RWPE1 (cell line): ENCODE measurements at regions not wholly inside any gene's neighbourhood (a gene's known extent, or its start where the extent isn't known, plus 50 kb on each side); places are given as distances from the start of the nearest gene placed in this dataset.
"Not testable (repeated sequence)": the region's sequence is repeated elsewhere in the genome, so short reads cannot be mapped to it uniquely, and the experiment has no call there.

Source experiments
- CTCF ChIA-PET: fragments of 350-600 bp; sonication (Branson Sonifier 250); formaldehyde crosslinking; extraction: SDS; loops from one replicate; lab custom pipeline; 2021; lab: Yijun Ruan, JAX
- POLR2A ChIA-PET: fragments of 400-600 bp; formaldehyde crosslinking; extraction: SDS; loops from one replicate; lab custom pipeline; 2020; ENCODE audit warnings: antibody characterized with exemption; ENCODE audit not compliant: low non-redundant PET; lab: Yijun Ruan, JAX
- DNase-seq: peaks from one replicate; pipeline ENCODE4 v3.0.0; 2012; ENCODE audit warnings: low spot score
- H3K27ac ChIP-seq: fragments of 450-650 bp; 2 replicates; pipeline ENCODE4 v1.5.1; 2017
- TF ChIP-seq, protein P1 (sequence below): fragments of 450-650 bp; conservative IDR thresholded peaks from 2 replicates; pipeline ENCODE4 v1.5.1; 2017; ENCODE audit warnings: low read depth, mild to moderate bottlenecking

DNA sequence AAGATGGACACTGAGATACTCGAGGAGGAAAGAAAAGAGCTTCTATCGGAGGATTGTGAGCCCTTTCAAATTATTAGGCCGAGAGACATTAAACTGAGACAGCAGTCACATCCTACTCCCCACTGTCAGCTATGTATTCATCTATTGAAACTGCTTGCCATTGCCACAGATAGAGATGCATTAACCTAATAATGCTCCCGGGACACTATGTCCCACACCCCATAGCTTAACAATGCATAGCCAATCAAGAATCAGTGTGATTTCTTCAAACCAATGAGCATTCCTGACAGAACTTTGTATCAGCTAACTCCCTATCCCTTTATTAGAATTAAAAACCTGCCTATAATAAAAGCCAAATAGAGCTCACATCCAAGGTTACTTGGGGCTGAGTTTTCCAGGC lies 118.1 kb upstream of the NEIL3 start:
- no peak overlapping the region for H3K27ac ChIP-seq
- ChIA-PET POLR2A (interaction anchor here (0.6 kb wide), 1 partner anchor 97 kb away, joined by 3 read pairs; no protein-coding TSS in a partner anchor), CTCF (no interaction called here)
- TF ChIP-seq, protein P1, sequence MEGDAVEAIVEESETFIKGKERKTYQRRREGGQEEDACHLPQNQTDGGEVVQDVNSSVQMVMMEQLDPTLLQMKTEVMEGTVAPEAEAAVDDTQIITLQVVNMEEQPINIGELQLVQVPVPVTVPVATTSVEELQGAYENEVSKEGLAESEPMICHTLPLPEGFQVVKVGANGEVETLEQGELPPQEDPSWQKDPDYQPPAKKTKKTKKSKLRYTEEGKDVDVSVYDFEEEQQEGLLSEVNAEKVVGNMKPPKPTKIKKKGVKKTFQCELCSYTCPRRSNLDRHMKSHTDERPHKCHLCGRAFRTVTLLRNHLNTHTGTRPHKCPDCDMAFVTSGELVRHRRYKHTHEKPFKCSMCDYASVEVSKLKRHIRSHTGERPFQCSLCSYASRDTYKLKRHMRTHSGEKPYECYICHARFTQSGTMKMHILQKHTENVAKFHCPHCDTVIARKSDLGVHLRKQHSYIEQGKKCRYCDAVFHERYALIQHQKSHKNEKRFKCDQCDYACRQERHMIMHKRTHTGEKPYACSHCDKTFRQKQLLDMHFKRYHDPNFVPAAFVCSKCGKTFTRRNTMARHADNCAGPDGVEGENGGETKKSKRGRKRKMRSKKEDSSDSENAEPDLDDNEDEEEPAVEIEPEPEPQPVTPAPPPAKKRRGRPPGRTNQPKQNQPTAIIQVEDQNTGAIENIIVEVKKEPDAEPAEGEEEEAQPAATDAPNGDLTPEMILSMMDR: no peak
- DNase-seq: no peak

DNA sequence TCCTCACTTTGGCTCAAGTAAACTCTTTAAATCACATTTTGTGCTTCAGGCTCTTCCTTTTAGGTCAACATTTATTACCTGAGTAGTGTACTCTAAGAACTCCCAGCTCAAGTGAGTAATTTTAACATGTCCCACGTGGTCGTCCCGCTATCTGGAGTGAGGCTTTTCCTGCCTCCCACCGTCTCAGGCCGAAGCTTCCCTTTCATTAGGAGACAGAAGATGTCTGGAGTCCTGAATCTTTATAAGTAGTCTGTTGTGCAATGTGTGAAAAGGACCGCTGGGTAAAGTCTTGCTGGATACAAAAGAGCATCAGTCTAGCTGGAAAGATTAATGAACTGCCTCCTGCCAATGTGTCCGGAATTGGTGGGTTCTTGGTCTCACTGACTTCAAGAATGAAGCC lies 117.7 kb upstream of the NEIL3 start:
- no peak overlapping the region for H3K27ac ChIP-seq
- DNase-seq: no peak
- ChIA-PET POLR2A (interaction anchor here (0.6 kb wide), 1 partner anchor 97 kb away, joined by 3 read pairs; no protein-coding TSS in a partner anchor), CTCF (no interaction called here)
- TF ChIP-seq, protein P1: no peak

DNA sequence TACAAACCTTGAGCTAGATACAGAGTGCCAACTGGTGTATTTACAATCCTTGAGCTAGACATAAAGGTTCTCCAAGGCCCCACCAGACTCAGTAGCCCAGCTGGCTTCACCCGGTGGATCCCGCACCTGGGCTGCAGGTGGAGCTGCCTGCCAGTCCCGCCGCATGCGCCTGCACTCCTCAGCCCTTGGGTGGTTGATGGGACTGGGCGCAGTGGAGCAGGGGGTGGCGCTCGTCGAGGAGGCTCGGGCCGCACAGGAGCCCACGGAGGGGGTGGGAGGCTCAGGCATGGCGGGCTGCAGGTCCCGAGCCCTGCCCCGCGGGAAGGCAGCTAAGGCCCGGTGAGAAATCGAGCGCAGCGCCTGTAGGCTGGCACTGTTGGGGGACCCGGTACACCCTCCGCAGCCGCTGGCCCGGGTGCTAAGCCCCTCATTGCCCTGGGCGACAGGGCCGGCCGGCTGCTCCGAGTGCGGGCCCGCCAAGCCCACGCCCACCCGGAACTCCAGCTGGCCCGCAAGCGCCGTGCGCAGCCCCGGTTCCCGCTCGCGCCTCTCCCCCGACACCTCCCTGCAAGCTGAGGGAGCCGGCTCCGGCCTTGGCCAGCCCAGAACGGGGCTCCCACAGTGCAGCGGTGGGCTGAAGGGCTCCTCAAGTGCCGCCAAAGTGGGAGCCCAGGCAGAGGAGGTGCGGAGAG lies 116.5 kb upstream of the NEIL3 start:
- CTCF ChIA-PET: interaction anchor here (0.6 to 0.7 kb wide), 2 partner anchors 12 to 1092 kb away, joined by 3 to 4 read pairs; no protein-coding TSS in a partner anchor
- POLR2A ChIA-PET: not testable (repeated sequence)

DNA sequence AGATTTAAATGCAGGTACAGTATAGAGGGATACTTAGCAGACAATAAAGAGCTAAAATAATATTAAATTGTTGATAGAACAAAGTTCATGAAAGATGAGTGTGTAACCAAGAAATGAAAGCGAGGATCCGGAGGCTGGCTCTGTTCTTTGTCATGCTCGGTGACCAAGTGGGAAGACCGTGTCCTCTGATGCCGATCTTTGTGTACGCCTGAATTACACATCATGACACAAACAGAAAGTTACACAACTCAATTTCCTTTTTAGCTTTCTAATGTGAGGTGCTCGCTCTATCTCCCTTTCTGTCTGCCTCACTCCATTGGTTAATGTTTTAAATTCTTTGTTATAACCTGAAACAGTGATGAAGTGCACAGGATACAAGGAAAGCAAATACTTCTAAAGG lies 114.8 kb upstream of the NEIL3 start:
- POLR2A ChIA-PET: no interaction called here

More for the DNA sequence above, 116.5 kb upstream of the NEIL3 start:
- not testable (repeated sequence) for DNase-seq, H3K27ac ChIP-seq

DNA sequence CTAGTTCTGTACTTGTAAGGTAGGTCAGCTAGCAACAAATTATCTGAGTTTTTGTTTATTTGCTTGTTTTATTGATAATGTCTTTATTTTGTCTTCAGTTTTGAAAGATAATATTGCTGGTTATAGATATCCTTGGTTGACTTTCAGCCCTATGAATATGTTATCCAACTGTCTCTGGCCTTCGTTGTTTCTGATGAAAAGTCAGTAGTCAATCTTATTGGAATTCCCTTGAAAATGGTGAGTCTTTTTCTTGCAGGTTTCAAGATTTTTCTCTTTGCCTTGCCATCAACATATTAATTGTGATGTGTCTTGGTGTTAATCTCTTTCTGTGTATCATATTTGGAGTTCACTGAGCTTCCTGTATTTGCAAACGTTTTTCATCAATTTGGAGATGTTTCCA lies 113.1 kb upstream of the NEIL3 start:
- CTCF ChIA-PET: no interaction called here
- no peak overlapping the region for H3K27ac ChIP-seq
- TF ChIP-seq, protein P1: no peak
- no peak for DNase-seq
- POLR2A ChIA-PET: no interaction called here

More for the DNA sequence above, 114.8 kb upstream of the NEIL3 start:
- DNase-seq: no peak
- TF ChIP-seq, protein P1: no peak
- no peak overlapping the region for H3K27ac ChIP-seq
- CTCF ChIA-PET: no interaction called here

DNA sequence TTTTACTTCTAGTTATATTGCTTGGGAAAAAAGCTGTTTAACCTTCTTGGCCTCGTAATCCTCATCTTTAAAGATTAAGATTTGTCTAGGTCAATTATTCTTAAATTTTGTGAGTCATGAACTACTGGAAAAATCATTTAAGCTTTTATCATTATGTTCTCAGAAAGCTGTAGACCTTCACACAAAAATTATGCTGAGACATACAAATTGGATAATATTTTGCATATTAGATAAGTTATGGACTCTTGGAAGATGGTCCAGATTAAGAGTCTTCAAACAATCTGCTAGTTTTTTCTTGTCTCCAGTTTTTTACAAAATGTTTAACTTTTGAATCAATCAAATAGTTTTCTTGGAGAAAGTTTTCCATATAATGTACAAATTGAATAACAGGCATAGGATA lies 108.1 kb upstream of the NEIL3 start:
- H3K27ac ChIP-seq: no peak overlapping the region
- POLR2A ChIA-PET: no interaction called here
- CTCF ChIA-PET: no interaction called here
- DNase-seq: no peak
- TF ChIP-seq, protein P1: no peak

DNA sequence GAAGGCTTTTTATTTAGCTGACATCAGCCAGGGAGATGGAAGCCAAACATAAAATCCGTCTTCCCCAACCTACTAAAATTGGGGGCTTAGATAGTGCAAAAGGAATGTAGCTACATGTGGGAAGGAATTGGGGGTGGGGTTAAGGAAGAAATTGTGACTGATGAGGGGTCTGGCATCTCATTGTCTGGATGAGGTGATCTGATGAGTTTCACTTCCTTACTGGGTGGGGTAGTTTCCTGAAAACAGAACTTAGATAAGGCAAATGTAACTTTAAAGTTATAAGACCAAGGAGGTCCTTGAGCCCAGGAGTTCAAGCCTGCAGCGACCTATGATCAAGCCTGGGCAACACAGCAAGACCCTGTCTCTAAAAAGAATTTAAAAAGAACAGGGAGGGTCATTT lies 105.5 kb upstream of the NEIL3 start:
- ChIA-PET CTCF (no interaction called here), POLR2A (no interaction called here)
- H3K27ac ChIP-seq: no peak overlapping the region
- TF ChIP-seq, protein P1: no peak
- no peak for DNase-seq
